ENCODE measurements at regions not wholly inside any gene's neighbourhood (a gene's known extent, or its start where the extent isn't known, plus 50 kb on each side); places are given as distances from the start of the nearest gene placed in this dataset.

- Histone ChIP-seq H2AFZ (peak overlapping the region; percentile 40; the same call in 1 of the 2 replicates), H3K4me2 (ENCODE audit: unreplicated experiment) (no peak overlapping the region), H3K4me3 (no peak overlapping the region), H3K27me3 (replicated peaks; ENCODE audit: insufficient read depth) (no peaks in the 10 kb centered on the region), H3K9ac (no peak overlapping the region), H3K36me3 (ENCODE audit: low read depth) (no peaks in the 10 kb centered on the region), H3K79me2 (ENCODE audit: insufficient read depth) (no peaks in the 10 kb centered on the region), H3K4me1 (ENCODE audit: insufficient read depth) (no peaks in the 10 kb centered on the region), H3K27ac (no peak overlapping the region), H4K20me1 (ENCODE audit: insufficient read depth) (no peaks in the 10 kb centered on the region), H3K9me2 (ENCODE audit: insufficient read depth) (no peaks in the 10 kb centered on the region), H3K9me3 (ENCODE audit: low read depth) (no peaks in the 10 kb centered on the region), H3F3A (ENCODE audit: insufficient read depth) (no peaks in the 10 kb centered on the region)
- TF ChIP-seq EZH2phosphoT487 (IDR thresholded peaks at IDR 0.05; ENCODE audit: insufficient read depth, low read depth) = no peak
- no peak for TF ChIP-seq EZH2 (IDR thresholded peaks at IDR 0.05; ENCODE audit: insufficient read depth, poor library complexity, severe bottlenecking)
- WGBS, 2 experiments (ENCODE audit: low coverage in 1 of 2, low lambda C conversion rate in 2 of 2, missing lambda C conversion rate in 2 of 2) = 57 to 62% methylated on average over 18 of the region's 18 CpGs
- DNase-seq = peak; percentile 47
- in situ Hi-C loops (cut with MboI) = no loop called here
These were observed 53.7 kb upstream of the FABP6 start for GRCh38 chr5:160175438-160176218.

GRCh38 chr5:160174780-160175437, 54.4 kb upstream of the FABP6 start:
- Histone ChIP-seq H4K20me1 (ENCODE audit: insufficient read depth) (no peaks in the 10 kb centered on the region), H3K79me2 (ENCODE audit: insufficient read depth) (no peaks in the 10 kb centered on the region), H3K27me3 (replicated peaks; ENCODE audit: insufficient read depth) (no peaks in the 10 kb centered on the region), H3K36me3 (ENCODE audit: low read depth) (no peaks in the 10 kb centered on the region), H3K9ac (no peak overlapping the region), H3K4me1 (ENCODE audit: insufficient read depth) (peaks cover 3% of the 10 kb centered on the region), H3F3A (ENCODE audit: insufficient read depth) (no peaks in the 10 kb centered on the region; the same call in 1 of the 2 replicates), H3K4me3 (no peak overlapping the region), H3K27ac (no peak overlapping the region), H3K9me3 (ENCODE audit: low read depth) (no peaks in the 10 kb centered on the region), H3K9me2 (ENCODE audit: insufficient read depth) (no peaks in the 10 kb centered on the region), H2AFZ (no peak overlapping the region), H3K4me2 (ENCODE audit: unreplicated experiment) (no peak overlapping the region)
- in situ Hi-C loops (cut with MboI) = no loop called here
- 95% methylated on average over 4 of the region's 4 CpGs for WGBS, 2 experiments (ENCODE audit: low coverage in 1 of 2, low lambda C conversion rate in 2 of 2, missing lambda C conversion rate in 2 of 2)
- no peak for DNase-seq
- TF ChIP-seq EZH2phosphoT487 (IDR thresholded peaks at IDR 0.05; ENCODE audit: insufficient read depth, low read depth) (no peak), EZH2 (IDR thresholded peaks at IDR 0.05; ENCODE audit: insufficient read depth, poor library complexity, severe bottlenecking) (no peak)

- H3F3A ChIP-seq (ENCODE audit: insufficient read depth) = peaks cover 3% of the 10 kb centered on the region; the same call in 1 of the 2 replicates
- no peaks in the 10 kb centered on the region for H3K9me3 ChIP-seq (ENCODE audit: low read depth)
- in situ Hi-C loops (cut with MboI) = no loop called here
- no peak overlapping the region for H3K4me3 ChIP-seq
- no peaks in the 10 kb centered on the region for H3K36me3 ChIP-seq (ENCODE audit: low read depth)
- no peaks in the 10 kb centered on the region for H3K27me3 ChIP-seq (replicated peaks; ENCODE audit: insufficient read depth)
- no peaks in the 10 kb centered on the region for H4K20me1 ChIP-seq (ENCODE audit: insufficient read depth)
- DNase-seq = no peak
- no peak overlapping the region for H3K9ac ChIP-seq
- TF ChIP-seq EZH2 (IDR thresholded peaks at IDR 0.05; ENCODE audit: insufficient read depth, poor library complexity, severe bottlenecking) = no peak
- no peak overlapping the region for H2AFZ ChIP-seq
- WGBS, 2 experiments (ENCODE audit: low coverage in 1 of 2, low lambda C conversion rate in 2 of 2, missing lambda C conversion rate in 2 of 2) = 89 to 92% methylated on average over 5 of the region's 5 CpGs
- peaks cover 7% of the 10 kb centered on the region for H3K4me1 ChIP-seq (ENCODE audit: insufficient read depth)
- no peak overlapping the region for H3K4me2 ChIP-seq (ENCODE audit: unreplicated experiment)
- H3K27ac ChIP-seq = no peak overlapping the region
- no peaks in the 10 kb centered on the region for H3K79me2 ChIP-seq (ENCODE audit: insufficient read depth)
- H3K9me2 ChIP-seq (ENCODE audit: insufficient read depth) = no peaks in the 10 kb centered on the region
These were observed 55.0 kb upstream of the FABP6 start for GRCh38 chr5:160174290-160174689.

GRCh38 chr5:160171666-160172065, 52.4 kb upstream of the PWWP2A start:
- H3K9me2 ChIP-seq (ENCODE audit: insufficient read depth) = no peaks in the 10 kb centered on the region
- no peak overlapping the region for H2AFZ ChIP-seq
- H3K4me2 ChIP-seq (ENCODE audit: unreplicated experiment) = no peak overlapping the region
- in situ Hi-C loops (cut with MboI) = no loop called here
- DNase-seq = no peak
- 98 to 100% methylated on average over 2 of the region's 2 CpGs for WGBS, 2 experiments (ENCODE audit: low coverage in 1 of 2, low lambda C conversion rate in 2 of 2, missing lambda C conversion rate in 2 of 2)
- H4K20me1 ChIP-seq (ENCODE audit: insufficient read depth) = no peaks in the 10 kb centered on the region
- peaks cover 12% of the 10 kb centered on the region for H3F3A ChIP-seq (ENCODE audit: insufficient read depth)
- H3K4me1 ChIP-seq (ENCODE audit: insufficient read depth) = peaks cover 15% of the 10 kb centered on the region
- H3K9me3 ChIP-seq (ENCODE audit: low read depth) = no peaks in the 10 kb centered on the region
- TF ChIP-seq EZH2phosphoT487 (IDR thresholded peaks at IDR 0.05; ENCODE audit: insufficient read depth, low read depth) (no peak), EZH2 (IDR thresholded peaks at IDR 0.05; ENCODE audit: insufficient read depth, poor library complexity, severe bottlenecking) (no peak)
- no peak overlapping the region for H3K4me3 ChIP-seq
- H3K79me2 ChIP-seq (ENCODE audit: insufficient read depth) = no peaks in the 10 kb centered on the region
- no peak overlapping the region for H3K9ac ChIP-seq
- no peak overlapping the region for H3K27ac ChIP-seq
- H3K27me3 ChIP-seq (replicated peaks; ENCODE audit: insufficient read depth) = no peaks in the 10 kb centered on the region
- H3K36me3 ChIP-seq (ENCODE audit: low read depth) = no peaks in the 10 kb centered on the region
